NCI-H69 (cell line): ENCODE measurements at regions not wholly inside any gene's neighbourhood (a gene's known extent, or its start where the extent isn't known, plus 50 kb on each side); places are given as distances from the start of the nearest gene placed in this dataset.

Experiments
- DNase-seq: peaks from one replicate; lab custom pipeline; 2025; lab: John Stamatoyannopoulos, UW

DNA sequence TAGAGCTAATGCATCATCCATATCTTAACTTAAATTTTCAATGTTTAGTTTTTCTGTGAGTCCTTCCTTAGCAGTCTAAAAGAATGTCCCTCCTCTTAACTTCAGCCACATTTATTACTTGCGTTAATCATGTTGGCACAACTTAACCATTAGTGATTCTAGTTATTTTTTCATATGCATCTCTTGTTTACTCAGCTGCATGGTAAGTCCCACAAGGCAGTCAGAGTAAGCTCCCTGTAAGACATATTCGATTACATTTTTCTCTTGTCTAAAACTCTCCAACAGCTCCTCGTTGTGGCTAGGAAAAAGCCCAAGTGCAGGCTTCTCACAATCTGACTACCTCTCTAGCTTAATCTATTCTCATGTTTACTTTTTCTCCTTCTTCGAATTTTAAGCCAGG lies 2045.3 kb upstream of the PIK3C3 start:
- peak; percentile 52 for DNase-seq

DNA sequence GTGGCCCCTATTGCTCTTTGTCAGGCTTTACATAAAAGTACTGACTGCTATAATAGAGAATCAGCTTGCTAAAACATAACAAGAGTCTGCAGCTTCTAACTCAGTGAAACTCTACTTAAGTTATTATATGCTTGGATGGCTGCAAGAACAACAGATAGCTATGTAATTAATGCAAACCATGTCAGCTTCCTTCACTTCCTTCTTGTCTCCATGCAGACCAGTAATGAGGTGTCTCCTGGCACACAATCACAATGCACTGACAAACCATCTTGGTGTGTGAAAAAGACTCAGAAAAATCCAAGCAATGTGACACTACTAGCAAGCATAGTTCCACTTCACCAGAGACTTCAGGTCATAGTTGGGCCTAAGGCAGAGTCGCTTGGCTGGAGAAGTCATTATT lies 2068.9 kb upstream of the PIK3C3 start:
- DNase-seq = no peak

DNA sequence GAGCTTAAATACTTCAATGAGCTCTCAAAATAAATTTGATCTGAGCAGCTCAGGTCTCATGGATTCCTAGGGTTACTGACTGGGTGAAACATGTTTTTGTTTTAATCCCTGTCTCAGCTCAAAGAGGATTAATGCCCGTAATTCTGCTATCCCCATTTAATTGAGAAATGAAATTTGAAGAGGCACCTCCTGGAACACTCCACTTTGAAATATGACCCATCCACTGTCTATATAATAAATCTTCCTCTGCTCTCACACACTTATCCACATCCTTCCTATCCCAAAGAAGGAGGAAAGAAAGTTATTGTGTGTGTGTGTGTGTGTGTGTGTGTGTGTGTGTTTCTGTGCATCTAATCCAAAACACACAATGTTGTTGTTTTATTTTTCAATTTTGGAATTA lies 2082.4 kb upstream of the PIK3C3 start:
- peak; percentile 34 for DNase-seq

DNA sequence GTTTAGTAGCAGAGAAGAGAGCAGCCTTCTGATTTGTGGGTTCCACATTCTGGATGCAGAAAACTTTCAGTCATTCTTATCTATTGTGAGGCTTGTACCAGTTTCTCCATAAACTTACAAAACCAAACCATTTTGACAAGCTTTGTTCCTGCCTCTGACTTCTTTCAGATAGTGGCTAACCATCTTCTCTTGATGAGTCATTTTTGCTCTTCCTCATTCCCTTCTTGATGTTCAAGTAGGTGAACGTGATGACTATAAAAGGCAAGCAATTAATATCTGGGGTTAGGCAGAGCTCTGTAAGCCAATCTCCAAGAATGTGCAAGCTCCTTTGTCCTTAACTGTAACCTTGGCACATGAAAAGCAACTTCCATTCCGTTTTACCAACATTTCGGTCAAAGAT lies 2083.1 kb upstream of the PIK3C3 start:
- peak; percentile 26 for DNase-seq

DNA sequence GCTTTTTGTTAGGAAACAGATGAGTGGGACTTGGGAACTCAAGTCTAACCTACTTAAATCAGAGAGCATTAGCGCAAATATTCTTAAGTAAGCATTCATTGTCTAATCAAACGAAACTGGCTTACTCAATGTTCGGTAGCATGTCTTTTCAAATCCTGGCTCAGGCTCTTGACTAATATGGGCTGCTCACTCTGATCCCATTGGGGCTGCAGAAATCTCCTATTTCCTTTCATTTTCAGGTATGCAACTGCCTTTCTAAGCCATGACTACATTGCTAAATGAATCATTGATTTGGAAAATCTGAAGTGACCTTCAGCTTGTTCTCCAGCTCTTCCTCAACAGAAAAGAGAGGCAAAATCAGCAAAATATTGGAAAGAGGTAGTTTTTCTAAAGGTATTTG lies 2084.4 kb upstream of the PIK3C3 start:
- DNase-seq = no peak

DNA sequence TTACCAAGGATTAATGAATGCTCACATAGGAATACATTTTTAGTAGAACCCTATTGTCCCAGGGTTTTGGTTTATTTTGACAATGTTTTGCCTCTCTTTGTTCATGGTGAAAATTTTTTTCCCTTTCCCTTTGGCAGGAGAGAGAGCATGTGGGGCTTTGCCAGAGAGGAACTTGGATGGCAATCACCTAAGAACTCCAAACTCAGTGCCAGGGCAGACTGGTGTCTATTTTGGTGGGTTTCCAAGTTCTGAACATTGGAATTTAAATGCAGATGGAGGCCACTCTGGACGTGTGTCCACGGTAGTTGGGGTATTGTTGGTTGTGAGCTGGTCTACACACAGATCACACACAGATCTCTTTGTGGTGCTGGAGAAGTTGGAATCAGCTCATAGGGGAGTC lies 2091.1 kb upstream of the PIK3C3 start:
- DNase-seq = no peak

DNA sequence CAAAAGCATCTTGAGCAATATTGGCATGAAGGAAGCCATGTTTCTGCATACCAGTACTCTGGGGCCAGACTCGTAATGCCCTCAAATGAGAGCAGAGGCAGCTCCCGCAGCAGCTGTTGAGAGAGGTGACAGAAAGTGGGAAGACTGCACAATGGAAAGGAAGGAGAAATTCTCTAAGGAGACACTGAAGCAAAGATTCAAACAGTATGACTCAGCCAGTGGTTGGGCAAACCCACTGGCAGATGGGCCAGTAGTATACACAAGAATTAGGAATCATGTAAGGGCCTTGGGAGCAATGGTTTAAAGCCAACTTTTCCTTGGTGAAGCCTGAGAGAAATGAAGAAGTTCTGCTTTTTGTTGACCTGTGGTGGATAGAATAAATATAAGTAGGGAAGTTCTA lies 2092.7 kb upstream of the PIK3C3 start:
- DNase-seq = no peak

DNA sequence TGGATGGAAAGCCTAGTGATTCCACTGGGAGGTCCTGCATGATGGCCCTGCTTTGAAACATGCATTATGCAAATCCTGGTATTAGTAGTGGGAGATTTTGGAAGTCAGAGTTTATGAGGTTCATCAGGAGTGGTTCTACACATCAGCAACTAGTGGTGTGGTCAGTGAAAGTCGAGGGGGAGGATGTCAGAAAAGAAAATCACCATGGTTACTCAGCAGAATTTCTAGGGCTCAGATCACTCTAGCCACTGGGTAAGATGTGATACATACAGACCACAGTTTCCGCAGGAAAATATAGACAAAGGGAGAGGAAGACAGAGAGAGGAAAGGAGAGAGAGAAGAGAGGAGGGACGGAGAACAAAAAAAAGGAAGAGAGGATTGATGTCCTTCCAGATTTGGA lies 2100.7 kb upstream of the PIK3C3 start:
- DNase-seq = no peak

DNA sequence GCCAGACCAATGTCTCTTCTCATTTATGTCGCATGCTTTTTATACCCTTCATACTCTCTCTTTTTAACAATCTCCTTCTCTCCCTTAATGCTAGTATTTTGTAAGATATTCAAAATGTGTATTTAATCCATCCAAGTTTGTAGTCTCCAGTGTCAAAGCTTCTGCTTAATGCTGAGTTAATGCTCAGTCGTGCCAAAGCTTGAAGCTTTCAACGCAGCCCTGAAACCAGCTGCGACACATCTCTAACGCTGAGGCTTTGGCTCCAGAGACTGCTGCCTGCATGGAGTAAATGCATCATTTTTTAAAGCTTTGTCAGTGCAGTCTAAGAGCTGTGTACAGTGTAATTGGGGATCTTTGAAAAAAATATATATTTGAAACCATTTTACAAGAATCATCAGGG lies 2108.8 kb upstream of the PIK3C3 start:
- no peak for DNase-seq

DNA sequence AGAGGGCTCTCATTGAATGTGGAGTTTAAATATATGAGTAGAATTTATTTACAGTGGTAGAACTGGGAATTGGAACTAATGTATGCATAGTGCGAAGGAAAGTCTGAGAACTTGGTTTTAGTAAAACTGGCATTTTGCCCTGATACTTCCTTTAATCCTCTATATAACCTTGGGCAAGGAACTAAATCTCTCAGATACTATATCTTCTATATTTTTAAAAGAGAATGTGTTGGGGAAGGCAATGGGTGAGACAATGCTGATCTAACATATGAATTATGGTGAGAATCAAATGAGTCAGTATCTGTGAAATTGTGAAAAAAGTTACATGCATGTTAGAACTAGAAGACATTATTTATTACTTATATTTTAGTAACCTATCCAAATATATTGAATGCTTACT lies 2109.4 kb upstream of the PIK3C3 start:
- no peak for DNase-seq

DNA sequence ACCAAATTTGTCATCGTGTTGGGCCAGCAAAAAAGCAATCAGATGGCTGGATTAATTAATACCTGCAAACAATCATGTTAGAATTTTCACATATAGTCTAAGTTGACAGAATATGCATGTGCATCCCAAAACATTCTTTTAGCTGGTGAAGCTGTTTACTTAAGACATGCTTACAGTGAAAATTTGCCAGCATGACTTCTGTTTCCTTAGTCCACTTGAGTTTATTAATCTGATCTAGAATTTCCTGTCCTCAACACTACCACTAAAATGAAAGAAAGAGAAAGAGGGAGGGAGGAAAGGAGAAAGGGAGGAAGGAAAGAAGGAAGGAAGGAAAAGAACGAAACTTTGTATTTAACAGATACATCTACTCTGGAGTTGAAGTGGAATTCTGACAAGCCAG lies 2109.9 kb upstream of the PIK3C3 start:
- no peak for DNase-seq

DNA sequence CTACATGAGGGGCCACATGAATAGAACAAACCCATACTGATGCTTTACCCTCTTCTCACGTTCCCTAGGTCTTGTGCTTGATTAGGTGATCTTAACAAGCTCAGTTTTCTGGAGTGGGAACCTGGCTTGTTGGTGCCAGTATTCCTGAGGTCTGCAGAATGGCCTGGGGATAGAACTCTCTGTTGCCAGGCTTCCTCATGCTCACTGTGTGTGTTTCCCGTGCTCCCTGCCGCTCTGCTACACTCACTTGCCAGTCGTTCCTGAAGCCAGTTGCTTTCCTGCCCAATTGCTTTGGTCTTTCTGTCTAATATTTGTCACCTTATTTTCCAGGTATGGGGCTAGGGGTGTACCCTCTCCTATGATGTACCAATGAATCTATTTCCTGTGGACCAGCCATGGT lies 2111.5 kb upstream of the PIK3C3 start:
- peak; percentile 47 for DNase-seq

DNA sequence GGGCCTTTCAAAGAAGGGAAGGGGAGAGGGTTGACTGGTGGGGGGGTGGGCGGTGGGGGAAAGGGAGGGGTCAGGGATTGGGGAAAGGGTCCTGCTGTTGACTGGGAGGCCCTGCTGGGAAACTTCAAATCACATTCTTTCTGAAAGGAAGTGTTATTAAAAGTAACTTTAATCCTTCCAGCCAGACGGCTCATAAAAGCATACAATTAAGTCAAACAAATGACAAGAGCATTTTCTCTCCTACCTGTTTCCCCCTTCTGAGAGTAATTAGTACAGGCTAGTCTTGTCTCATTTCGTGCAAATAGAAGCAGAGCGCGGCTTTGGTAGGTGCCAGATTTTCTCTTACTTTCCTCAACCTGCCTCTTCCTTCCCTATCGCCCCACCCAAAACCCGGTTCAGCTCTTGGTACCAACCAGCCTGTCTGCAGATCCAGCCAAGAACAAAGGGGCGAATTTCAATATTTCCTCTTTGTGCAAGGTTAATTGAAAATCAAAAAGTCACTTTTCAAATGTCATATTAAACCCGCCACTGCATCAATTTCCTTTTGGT lies 2112.6 kb upstream of the PIK3C3 start:
- peak; percentile 92 for DNase-seq

DNA sequence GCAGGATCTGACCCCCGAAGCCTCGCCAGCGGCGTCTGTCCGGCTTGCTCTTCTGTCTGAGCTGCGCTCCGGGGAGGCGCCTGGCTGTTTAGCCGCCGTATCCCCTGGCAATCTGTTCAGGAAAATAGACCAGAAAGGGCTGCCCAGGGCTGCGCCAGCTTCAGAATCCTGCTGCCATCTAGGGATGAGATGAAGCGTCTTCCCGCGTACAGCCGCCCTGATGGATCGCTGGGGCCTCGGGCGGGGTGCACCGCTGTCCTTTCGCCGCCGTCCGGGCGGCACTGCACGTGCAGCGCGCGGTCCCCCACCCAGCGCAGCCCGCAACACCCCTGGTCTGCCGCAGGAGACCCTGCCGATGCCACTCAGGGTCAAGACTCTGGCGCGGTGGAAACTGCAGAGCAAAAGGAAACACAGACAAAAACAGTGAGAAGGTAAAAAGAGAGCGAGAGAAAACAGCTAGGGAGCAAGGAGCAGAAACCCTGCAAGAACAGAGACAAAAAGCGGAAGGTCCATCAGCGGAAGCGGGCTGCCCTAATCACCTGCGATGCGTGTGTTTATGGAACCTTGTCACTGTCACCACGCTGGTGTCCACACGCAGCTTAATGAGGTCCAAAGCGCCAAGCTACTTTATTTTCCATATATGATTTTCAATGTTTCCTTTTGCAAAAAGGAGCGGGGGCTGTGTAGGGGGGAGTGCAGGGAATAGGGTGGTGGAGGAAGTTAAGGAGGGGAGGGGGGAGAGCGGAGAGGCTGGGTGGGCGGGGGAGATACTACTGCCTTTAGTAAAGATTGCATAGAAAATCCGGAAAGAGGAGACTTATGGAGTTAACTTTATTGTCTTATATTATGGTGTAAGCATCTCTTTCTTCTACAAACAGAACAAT lies 2113.3 kb upstream of the PIK3C3 start:
- DNase-seq = peak; percentile 99

DNA sequence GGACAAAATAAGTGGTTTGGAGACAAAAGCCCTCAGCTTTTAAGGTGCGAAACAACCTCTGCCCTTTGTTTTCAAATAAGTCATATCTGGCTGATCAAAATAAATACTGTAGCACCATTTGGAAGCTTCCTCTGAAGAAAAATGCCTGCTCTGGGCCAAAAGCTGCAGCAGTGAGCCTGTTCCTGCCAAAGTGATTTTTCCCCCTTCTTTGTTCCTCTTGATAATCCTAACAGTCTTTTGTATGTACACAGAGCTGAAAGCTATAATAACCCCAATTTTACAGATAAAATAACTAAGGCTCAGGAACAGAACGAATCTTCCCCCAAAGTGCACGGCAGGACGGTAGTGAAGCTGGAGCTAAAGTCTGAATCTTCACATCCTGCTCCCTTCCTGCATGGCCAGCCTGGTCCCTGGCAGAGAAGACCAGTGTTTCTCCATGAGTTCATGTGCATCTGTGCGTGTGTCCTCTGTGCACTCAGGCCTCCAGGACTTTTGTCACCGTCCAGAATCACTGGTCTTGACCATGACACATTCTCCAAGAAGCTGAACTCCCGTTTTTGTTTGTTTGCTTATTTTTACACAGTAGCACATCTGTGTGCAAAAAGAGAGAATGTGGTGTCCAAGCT lies 2114.1 kb upstream of the PIK3C3 start:
- peak; percentile 89 for DNase-seq

DNA sequence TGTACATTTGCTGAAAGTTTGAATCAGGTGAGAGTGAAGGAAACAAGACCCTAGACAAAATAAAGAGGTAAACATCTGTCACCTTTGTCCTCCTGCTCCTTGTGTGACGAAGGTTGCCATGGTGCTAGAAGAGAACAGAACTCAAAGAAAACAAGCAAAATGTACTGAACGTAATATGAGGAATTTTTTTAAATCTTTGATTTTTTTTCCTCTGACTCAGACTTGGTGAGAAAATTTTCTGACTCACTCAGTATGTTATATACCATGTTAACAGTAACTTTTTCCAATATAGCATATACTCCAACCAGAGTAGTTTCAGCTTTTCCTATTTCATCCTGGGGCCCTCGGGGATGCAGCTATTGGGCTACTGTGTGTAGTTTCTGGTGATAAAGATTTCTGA lies 2114.6 kb upstream of the PIK3C3 start:
- peak; percentile 47 for DNase-seq

DNA sequence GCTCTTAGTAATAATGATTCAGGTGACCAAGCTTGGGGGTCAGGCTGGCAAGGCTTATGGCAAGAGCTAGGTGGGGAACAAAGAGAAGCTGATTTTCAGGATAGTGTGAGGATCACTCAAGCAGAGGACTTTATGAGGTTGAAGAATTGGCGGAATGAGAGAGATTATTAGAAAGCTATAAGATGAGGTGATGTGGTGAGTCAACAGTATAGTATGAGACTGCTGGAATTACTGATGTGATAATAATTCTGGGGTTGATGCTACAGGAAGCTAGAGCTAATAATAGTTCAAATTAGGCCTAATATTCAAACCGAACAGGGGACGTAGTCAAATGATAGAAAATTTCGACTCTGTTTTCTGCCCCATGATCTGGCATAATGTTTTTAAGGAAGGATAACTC lies 2115.3 kb upstream of the PIK3C3 start:
- no peak for DNase-seq

DNA sequence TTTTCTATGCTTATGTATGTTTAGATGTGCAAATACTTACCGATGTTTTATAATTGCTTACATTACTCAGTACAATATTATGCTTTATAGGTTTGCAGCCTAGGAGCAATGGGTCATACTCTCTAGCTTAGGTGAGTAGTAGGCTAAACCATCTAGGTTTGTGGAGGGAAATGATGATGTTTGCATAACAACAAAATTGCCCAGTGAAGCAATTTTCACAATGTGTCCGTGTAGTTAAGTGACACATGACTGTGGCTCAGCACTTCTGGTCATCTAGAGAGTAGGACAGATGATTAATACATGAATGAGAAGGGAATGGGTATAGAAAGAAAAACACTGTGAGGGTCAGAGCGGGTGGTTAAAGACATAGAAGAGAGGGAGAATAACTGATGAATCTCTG lies 2116.2 kb upstream of the PIK3C3 start:
- DNase-seq = no peak

DNA sequence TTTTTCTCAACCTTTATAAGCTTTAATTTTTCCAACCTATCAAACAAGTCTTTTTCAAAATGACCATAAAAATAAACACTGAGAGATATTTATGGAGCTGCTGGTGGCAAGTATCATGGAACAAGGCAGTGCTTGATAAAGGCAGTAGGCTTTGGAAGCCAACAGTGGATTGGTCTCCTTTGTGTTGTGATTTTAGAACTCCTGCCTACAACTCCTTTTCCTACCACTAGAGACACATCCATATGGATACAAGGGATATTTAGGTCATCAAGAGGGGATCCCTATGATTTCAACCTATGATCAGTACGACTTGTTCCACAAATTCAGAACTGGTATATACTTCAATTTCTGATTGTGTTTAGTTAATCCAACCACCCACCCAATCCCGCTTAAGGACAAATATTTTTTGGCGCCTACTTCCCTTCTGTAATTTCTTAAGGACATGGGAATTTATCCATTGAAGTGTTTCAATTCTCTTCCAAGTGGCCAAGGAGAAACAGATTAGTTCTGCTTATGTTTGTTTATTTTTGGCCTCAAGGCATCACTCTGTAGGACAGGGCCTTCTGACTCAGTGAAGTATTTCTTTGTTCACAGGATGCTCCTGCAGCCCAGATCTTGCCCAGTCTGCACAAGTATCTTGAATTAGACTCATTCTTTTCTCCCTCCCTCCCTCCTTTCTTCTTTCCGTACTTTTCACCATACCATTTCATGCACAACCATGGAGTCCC lies 2119.6 kb upstream of the PIK3C3 start:
- peak; percentile 42 for DNase-seq

DNA sequence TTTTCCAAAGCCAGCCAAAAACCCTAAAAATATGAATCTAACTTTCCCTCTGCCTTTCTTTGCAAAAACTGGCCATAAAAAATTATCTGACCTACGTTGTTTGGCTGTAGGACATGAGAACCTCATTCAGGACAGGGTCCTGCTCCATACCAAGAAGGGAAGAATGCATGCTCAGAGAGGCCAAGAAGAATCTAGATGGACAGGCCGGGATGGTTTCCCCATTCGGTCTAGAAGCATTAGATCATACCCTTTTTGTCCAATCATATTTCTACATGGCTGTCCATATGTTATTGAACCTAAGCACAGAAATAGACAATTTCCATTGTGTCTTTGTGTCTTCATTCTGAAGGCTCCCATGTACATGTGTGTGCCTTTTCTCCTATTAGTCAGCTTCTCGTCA lies 2120.4 kb upstream of the PIK3C3 start:
- no peak for DNase-seq

DNA sequence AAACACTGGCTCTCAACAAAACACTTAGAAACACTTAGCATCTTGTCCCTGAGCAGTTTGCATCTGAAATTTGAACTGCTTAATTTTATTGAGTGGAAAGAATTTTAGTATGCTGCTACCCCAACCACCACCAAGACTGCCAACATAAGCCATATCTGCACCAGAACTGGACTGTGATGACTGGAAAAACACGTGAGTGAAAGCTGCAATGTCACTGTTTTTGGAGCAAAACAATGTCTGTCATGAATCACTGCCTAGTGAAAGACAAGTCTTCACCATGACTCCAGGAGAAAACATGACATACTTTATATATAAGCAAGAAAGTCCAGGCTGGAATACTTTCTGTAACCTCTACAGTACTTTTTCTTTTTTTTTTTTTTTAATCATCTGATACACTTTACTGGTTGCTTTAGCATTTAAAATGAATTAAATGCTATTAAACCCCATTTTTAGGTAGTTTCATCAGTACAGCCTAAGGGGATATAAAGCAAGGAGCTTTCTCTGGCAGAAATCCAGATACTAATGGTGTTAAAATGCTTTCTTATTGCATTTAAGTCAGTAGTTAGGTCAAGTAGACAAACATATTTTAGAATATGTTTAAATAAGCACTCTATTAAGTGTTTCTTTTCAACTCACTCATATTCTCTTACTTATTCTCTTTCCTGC lies 2129.4 kb upstream of the PIK3C3 start:
- peak; percentile 96 for DNase-seq

DNA sequence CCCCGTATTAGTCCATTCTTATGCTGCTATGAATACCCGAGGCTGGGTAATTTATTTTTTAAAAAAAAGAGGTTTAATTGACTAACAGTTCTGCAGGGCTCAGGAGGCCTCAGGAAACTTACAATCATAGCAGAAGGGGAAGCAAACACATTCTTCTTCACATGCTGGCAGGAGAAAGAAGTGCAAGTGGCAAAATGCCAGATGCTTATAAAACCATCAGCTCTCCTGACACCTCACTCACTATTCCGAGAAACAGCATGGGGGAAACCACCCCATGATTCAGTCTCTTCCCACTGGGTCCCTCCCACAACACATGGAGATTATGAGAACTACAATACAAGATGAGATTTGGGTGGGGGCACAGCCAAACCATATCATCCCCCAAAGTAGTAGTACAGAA lies 2148.5 kb upstream of the PIK3C3 start:
- peak; percentile 88 for DNase-seq
